Activated CD4-positive, alpha-beta memory T cell treated with anti-CD3 and anti-CD28 coated beads, Interleukin-2, amount 10 ng/mL, durations not matched to agents 7 days and 5 days (primary cell): ENCODE measurements at regions not wholly inside any gene's neighbourhood (a gene's known extent, or its start where the extent isn't known, plus 50 kb on each side); places are given as distances from the start of the nearest gene placed in this dataset.

Experiments used
- CTCF ChIA-PET: fragments of 350-600 bp; sonication (Branson Sonifier 250); formaldehyde crosslinking; loops from one replicate; lab custom pipeline; 2021; ENCODE audit warnings: antibody characterized with exemption, inconsistent platforms; lab: Charles Lee
- POLR2A ChIA-PET: fragments of 350-600 bp; sonication (Branson Sonifier 250); formaldehyde crosslinking; loops from one replicate; lab custom pipeline; 2021; ENCODE audit warnings: antibody characterized with exemption; lab: Charles Lee
- DNase-seq: peaks from one replicate; pipeline ENCODE4 v3.0.0-alpha.2; 2020
- H3K27ac Mint-ChIP-seq: one replicate; pipeline ENCODE4 v1.8.0; 2021; ENCODE audit warnings: mild to moderate bottlenecking, mixed read lengths
- H3K27me3 Mint-ChIP-seq: one replicate; pipeline ENCODE4 v1.8.0; 2021; ENCODE audit warnings: mixed read lengths
- H3K36me3 Mint-ChIP-seq: one replicate; pipeline ENCODE4 v1.8.0; 2021; ENCODE audit warnings: low read depth, mixed read lengths
- H3K4me1 Mint-ChIP-seq: one replicate; pipeline ENCODE4 v1.8.0; 2021; ENCODE audit warnings: mixed read lengths
- H3K4me3 Mint-ChIP-seq: one replicate; pipeline ENCODE4 v1.8.0; 2021; ENCODE audit warnings: mild to moderate bottlenecking, mixed read lengths
- H3K9me3 Mint-ChIP-seq: one replicate; pipeline ENCODE4 v1.8.0; 2021; ENCODE audit warnings: mixed read lengths

- Mint-ChIP-seq H3K36me3 (no peaks in the 10 kb centered on the region), H3K4me3 (no peak overlapping the region), H3K4me1 (no peaks in the 10 kb centered on the region), H3K9me3 (no peaks in the 10 kb centered on the region), H3K27ac (no peak overlapping the region), H3K27me3 (peaks cover 1% of the 10 kb centered on the region)
- ChIA-PET CTCF (no interaction called here), POLR2A (interaction anchor here (0.9 kb wide), 1 partner anchor 24 kb away, joined by 3 read pairs; no protein-coding TSS in a partner anchor)
- DNase-seq = no peak
Measured at GRCh38 chr22:20648306-20648903, 125.5 kb upstream of the SERPIND1 start.

GRCh38 chr22:20650294-20651207, 123.4 kb upstream of the SERPIND1 start:
- Mint-ChIP-seq H3K4me3 (no peak overlapping the region), H3K4me1 (no peaks in the 10 kb centered on the region), H3K27me3 (peaks cover 1% of the 10 kb centered on the region), H3K27ac (no peak overlapping the region), H3K36me3 (no peaks in the 10 kb centered on the region), H3K9me3 (no peaks in the 10 kb centered on the region)
- CTCF ChIA-PET = no interaction called here
- DNase-seq = peak; percentile 8
- POLR2A ChIA-PET = interaction anchor here (0.6 kb wide), 1 partner anchor 9 kb away, joined by 4 read pairs; no protein-coding TSS in a partner anchor

- no peak overlapping the region for H3K4me3 Mint-ChIP-seq
- CTCF ChIA-PET = no interaction called here
- POLR2A ChIA-PET = no interaction called here
Measured at GRCh38 chr22:20651286-20651685, 122.6 kb upstream of the SERPIND1 start.

GRCh38 chr22:20652130-20652529, 121.8 kb upstream of the SERPIND1 start:
- Mint-ChIP-seq H3K4me1 (no peaks in the 10 kb centered on the region), H3K27ac (no peak overlapping the region), H3K27me3 (peaks cover 1% of the 10 kb centered on the region), H3K36me3 (no peaks in the 10 kb centered on the region), H3K4me3 (no peak overlapping the region), H3K9me3 (no peaks in the 10 kb centered on the region)
- peak; percentile 3 for DNase-seq
- ChIA-PET POLR2A (no interaction called here), CTCF (interaction anchor here (0.7 kb wide), 1 partner anchor 59 kb away, joined by 4 read pairs; no protein-coding TSS in a partner anchor)

More at GRCh38 chr22:20651286-20651685, 122.6 kb upstream of the SERPIND1 start:
- peaks cover 1% of the 10 kb centered on the region for H3K27me3 Mint-ChIP-seq
- H3K9me3 Mint-ChIP-seq = no peaks in the 10 kb centered on the region
- H3K27ac Mint-ChIP-seq = no peak overlapping the region
- H3K4me1 Mint-ChIP-seq = no peaks in the 10 kb centered on the region
- no peak for DNase-seq
- H3K36me3 Mint-ChIP-seq = no peaks in the 10 kb centered on the region

GRCh38 chr22:20652582-20652981, 121.3 kb upstream of the SERPIND1 start:
- no peak for DNase-seq
- Mint-ChIP-seq H3K27ac (no peak overlapping the region), H3K36me3 (no peaks in the 10 kb centered on the region), H3K4me1 (no peaks in the 10 kb centered on the region), H3K9me3 (no peaks in the 10 kb centered on the region), H3K27me3 (peaks cover 5% of the 10 kb centered on the region), H3K4me3 (no peak overlapping the region)
- ChIA-PET CTCF (interaction anchor here (0.7 kb wide), 1 partner anchor 60 kb away, joined by 4 read pairs; no protein-coding TSS in a partner anchor), POLR2A (no interaction called here)

- H3K4me3 Mint-ChIP-seq = no peak overlapping the region
- no peaks in the 10 kb centered on the region for H3K36me3 Mint-ChIP-seq
- no peaks in the 10 kb centered on the region for H3K4me1 Mint-ChIP-seq
- H3K27me3 Mint-ChIP-seq = peaks cover 10% of the 10 kb centered on the region
- no peak overlapping the region for H3K27ac Mint-ChIP-seq
- DNase-seq = peak; percentile 7
- POLR2A ChIA-PET = no interaction called here
- H3K9me3 Mint-ChIP-seq = no peaks in the 10 kb centered on the region
- CTCF ChIA-PET = no interaction called here
Measured at GRCh38 chr22:20653012-20653794, 120.7 kb upstream of the SERPIND1 start.

- Mint-ChIP-seq H3K4me1 (no peaks in the 10 kb centered on the region), H3K27ac (no peak overlapping the region), H3K9me3 (no peaks in the 10 kb centered on the region), H3K4me3 (no peak overlapping the region), H3K27me3 (peaks cover 16% of the 10 kb centered on the region), H3K36me3 (no peaks in the 10 kb centered on the region)
- CTCF ChIA-PET = no interaction called here
- DNase-seq = no peak
- POLR2A ChIA-PET = no interaction called here
Measured at GRCh38 chr22:20653795-20654342, 120.0 kb upstream of the SERPIND1 start.

GRCh38 chr22:20654343-20655208, 119.3 kb upstream of the SERPIND1 start:
- no peaks in the 10 kb centered on the region for H3K9me3 Mint-ChIP-seq

GRCh38 chr22:20655623-20656022, 118.3 kb upstream of the SERPIND1 start:
- no peak for DNase-seq
- Mint-ChIP-seq H3K4me3 (no peak overlapping the region), H3K9me3 (no peaks in the 10 kb centered on the region), H3K36me3 (no peaks in the 10 kb centered on the region), H3K27me3 (peaks cover 32% of the 10 kb centered on the region), H3K4me1 (no peaks in the 10 kb centered on the region), H3K27ac (no peak overlapping the region)
- ChIA-PET CTCF (no interaction called here), POLR2A (no interaction called here)

More at GRCh38 chr22:20654343-20655208, 119.3 kb upstream of the SERPIND1 start:
- Mint-ChIP-seq H3K4me3 (no peak overlapping the region), H3K4me1 (no peaks in the 10 kb centered on the region), H3K27me3 (peaks cover 23% of the 10 kb centered on the region), H3K36me3 (no peaks in the 10 kb centered on the region), H3K27ac (no peak overlapping the region)
- ChIA-PET CTCF (no interaction called here), POLR2A (no interaction called here)
- no peak for DNase-seq

GRCh38 chr22:20656516-20656901, 117.4 kb upstream of the SERPIND1 start:
- ChIA-PET CTCF (no interaction called here), POLR2A (no interaction called here)
- H3K9me3 Mint-ChIP-seq = no peaks in the 10 kb centered on the region
- H3K4me3 Mint-ChIP-seq = no peak overlapping the region
- no peaks in the 10 kb centered on the region for H3K4me1 Mint-ChIP-seq
- H3K36me3 Mint-ChIP-seq = no peaks in the 10 kb centered on the region
- H3K27ac Mint-ChIP-seq = no peak overlapping the region
- no peak for DNase-seq
- H3K27me3 Mint-ChIP-seq = peaks cover 39% of the 10 kb centered on the region

- H3K4me3 Mint-ChIP-seq = no peak overlapping the region
- H3K36me3 Mint-ChIP-seq = no peaks in the 10 kb centered on the region
- CTCF ChIA-PET = no interaction called here
- peaks cover 41% of the 10 kb centered on the region for H3K27me3 Mint-ChIP-seq
- H3K9me3 Mint-ChIP-seq = no peaks in the 10 kb centered on the region
- no peaks in the 10 kb centered on the region for H3K4me1 Mint-ChIP-seq
- POLR2A ChIA-PET = no interaction called here
- DNase-seq = no peak
- H3K27ac Mint-ChIP-seq = no peak overlapping the region
Measured at GRCh38 chr22:20656902-20657836, 116.7 kb upstream of the SERPIND1 start.
